ENCODE measurements at regions not wholly inside any gene's neighbourhood (a gene's known extent, or its start where the extent isn't known, plus 50 kb on each side); places are given as distances from the start of the nearest gene placed in this dataset.
A peak's percentile ranks its signal among the peaks of the same experiment; 100 is the strongest.

GRCh38 chr1:23625459-23625858 is 66.1 kb upstream of the RPL11 start:
- H2AFZ ChIP-seq (ENCODE audit: low read length), result no peak overlapping the region
- no peaks in the 10 kb centered on the region for H3K9me2 ChIP-seq (ENCODE audit: insufficient read depth, low read length)
- H4K20me1 ChIP-seq (ENCODE audit: insufficient read depth, low read length), result no peaks in the 10 kb centered on the region
- peak overlapping the region; percentile 45 for H3K4me2 ChIP-seq (ENCODE audit: low read length)
- peaks cover 98% of the 10 kb centered on the region for H3K4me1 ChIP-seq (ENCODE audit: insufficient read depth, low read length, poor library complexity, severe bottlenecking)
- ChIA-PET CTCF (ENCODE audit: unreplicated experiment) (no interaction called here), POLR2A (interaction anchor here (0.6 to 3.0 kb wide), 2 partner anchors 70 to 83 kb away, joined by 3 to 12 read pairs; no protein-coding TSS in a partner anchor)
- no TSS peak for BruUV-seq (replicated peaks)
- TF ChIP-seq EZH2phosphoT487 (IDR thresholded peaks at IDR 0.05; ENCODE audit: borderline replicate concordance, low read depth, low read length) (no peak), CTCF (conservative IDR thresholded peaks at IDR 0.05; ENCODE audit: low read length) (no peak)
- intact Hi-C loops (cut with micrococcal nuclease; ENCODE audit: unreplicated experiment), result no loop called here
- no peaks in the 10 kb centered on the region for H3K9me3 ChIP-seq (ENCODE audit: low read length)
- H3K27ac ChIP-seq (ENCODE audit: low read depth, low read length, poor library complexity, severe bottlenecking), result peak overlapping the region; percentile 99
- H3K79me2 ChIP-seq (ENCODE audit: insufficient read depth, low read depth, low read length), result peaks cover 36% of the 10 kb centered on the region
- H3K4me3 ChIP-seq (ENCODE audit: low read depth, low read length, poor library complexity, severe bottlenecking), result no peak overlapping the region
- no peak for DNase-seq (ENCODE audit: low spot score)
- peaks cover 5% of the 10 kb centered on the region for H3K36me3 ChIP-seq (ENCODE audit: insufficient read depth, low read length)

GRCh38 chr1:23624440-23624839 is 65.1 kb upstream of the ID3 start:
- H3K9me3 ChIP-seq (ENCODE audit: low read length), result no peaks in the 10 kb centered on the region
- peak overlapping the region; percentile 25 for H3K4me2 ChIP-seq (ENCODE audit: low read length)
- intact Hi-C loops (cut with micrococcal nuclease; ENCODE audit: unreplicated experiment), result no loop called here
- H3K4me3 ChIP-seq (ENCODE audit: low read depth, low read length, poor library complexity, severe bottlenecking), result no peak overlapping the region
- no peak for TF ChIP-seq CTCF (conservative IDR thresholded peaks at IDR 0.05; ENCODE audit: low read length)
- TF ChIP-seq EZH2phosphoT487 (IDR thresholded peaks at IDR 0.05; ENCODE audit: borderline replicate concordance, low read depth, low read length), result no peak
- H2AFZ ChIP-seq (ENCODE audit: low read length), result no peak overlapping the region
- CTCF ChIA-PET (ENCODE audit: unreplicated experiment), result interaction anchor here (0.7 kb wide), 1 partner anchor 96 kb away, joined by 3 read pairs; no protein-coding TSS in a partner anchor
- no peaks in the 10 kb centered on the region for H3K9me2 ChIP-seq (ENCODE audit: insufficient read depth, low read length)
- H4K20me1 ChIP-seq (ENCODE audit: insufficient read depth, low read length), result no peaks in the 10 kb centered on the region
- peaks cover 95% of the 10 kb centered on the region for H3K4me1 ChIP-seq (ENCODE audit: insufficient read depth, low read length, poor library complexity, severe bottlenecking)
- DNase-seq (ENCODE audit: low spot score), result no peak
- peak overlapping the region; percentile 99 for H3K27ac ChIP-seq (ENCODE audit: low read depth, low read length, poor library complexity, severe bottlenecking)
- BruUV-seq (replicated peaks), result no TSS peak
- peaks cover 3% of the 10 kb centered on the region for H3K36me3 ChIP-seq (ENCODE audit: insufficient read depth, low read length)
- peaks cover 29% of the 10 kb centered on the region for H3K79me2 ChIP-seq (ENCODE audit: insufficient read depth, low read depth, low read length)
- POLR2A ChIA-PET, result interaction anchor here (0.7 to 1.4 kb wide), 6 partner anchors 11 to 69 kb away, joined by 3 to 6 read pairs (median 3); no protein-coding TSS in a partner anchor

GRCh38 chr1:23622284-23622683 is 63.0 kb upstream of the ID3 start:
- TF ChIP-seq EZH2phosphoT487 (IDR thresholded peaks at IDR 0.05; ENCODE audit: borderline replicate concordance, low read depth, low read length), result no peak
- no peak for TF ChIP-seq CTCF (conservative IDR thresholded peaks at IDR 0.05; ENCODE audit: low read length)
- intact Hi-C loops (cut with micrococcal nuclease; ENCODE audit: unreplicated experiment), result no loop called here

More at GRCh38 chr1:23622284-23622683, 63.0 kb upstream of the ID3 start:
- Histone ChIP-seq H3K4me2 (ENCODE audit: low read length) (peak overlapping the region; percentile 92), H3K4me3 (ENCODE audit: low read depth, low read length, poor library complexity, severe bottlenecking) (no peak overlapping the region), H3K79me2 (ENCODE audit: insufficient read depth, low read depth, low read length) (peaks cover 37% of the 10 kb centered on the region), H3K9me2 (ENCODE audit: insufficient read depth, low read length) (no peaks in the 10 kb centered on the region), H2AFZ (ENCODE audit: low read length) (no peak overlapping the region), H4K20me1 (ENCODE audit: insufficient read depth, low read length) (no peaks in the 10 kb centered on the region), H3K27ac (ENCODE audit: low read depth, low read length, poor library complexity, severe bottlenecking) (peak overlapping the region; percentile 99), H3K9me3 (ENCODE audit: low read length) (no peaks in the 10 kb centered on the region), H3K4me1 (ENCODE audit: insufficient read depth, low read length, poor library complexity, severe bottlenecking) (peaks cover 94% of the 10 kb centered on the region), H3K36me3 (ENCODE audit: insufficient read depth, low read length) (peaks cover 3% of the 10 kb centered on the region)
- no TSS peak for BruUV-seq (replicated peaks)
- ChIA-PET CTCF (ENCODE audit: unreplicated experiment) (interaction anchor here (0.5 to 1.5 kb wide), 3 partner anchors 15 to 51 kb away, joined by 3 to 4 read pairs (median 3); no protein-coding TSS in a partner anchor), POLR2A (interaction anchor here (0.6 to 7.3 kb wide), 14 partner anchors 11 to 288 kb away, joined by 3 to 186 read pairs (median 9); partner anchors contain the start of gene E2F2)
- no peak for DNase-seq (ENCODE audit: low spot score)

All from OCI-LY7 (cell line).